Esophagus squamous epithelium (tissue), 5 donors: ENCODE measurements at regions not wholly inside any gene's neighbourhood (a gene's known extent, or its start where the extent isn't known, plus 50 kb on each side); places are given as distances from the start of the nearest gene placed in this dataset.

Experiments
- DNase-seq: peaks from one replicate; lab custom pipeline; 2025; lab: John Stamatoyannopoulos, UW
- H3K27ac ChIP-seq, 4 donors: fragments of 200-600 bp; sonication (generic); one replicate each; pipeline ENCODE4 v1.5.1; 2016 to 2019; ENCODE audit warnings: mild to moderate bottlenecking in 1 of 4
- H3K27me3 ChIP-seq, 4 donors: fragments of 200-600 bp; sonication (generic); 1 replicate in 3 of 4; 2 replicates in 1 of 4; pipeline versions ENCODE4 v1.5.1 to v1.6.0; 2017 to 2021; ENCODE audit warnings: antibody characterized with exemption in 1 of 4
- H3K36me3 ChIP-seq, 3 donors: fragments of 200-600 bp; sonication (generic); one replicate each; pipeline ENCODE4 v1.5.1; 2016 to 2019
- H3K4me1 ChIP-seq, 3 donors: fragments of 200-600 bp; sonication (generic); one replicate each; pipeline ENCODE4 v1.5.1; 2017 to 2019
- H3K4me3 ChIP-seq, 4 donors: fragments of 200-600 bp; sonication (generic); 1 replicate in 3 of 4; 2 replicates in 1 of 4; pipeline ENCODE4 v1.5.1; 2016 to 2019; ENCODE audit warnings: mild to moderate bottlenecking in 2 of 4, moderate library complexity in 1 of 4
- H3K9me3 ChIP-seq, 3 donors: fragments of 200-600 bp; sonication (generic); one replicate each; pipeline ENCODE4 v1.5.1; 2016 to 2019
- CTCF ChIP-seq, 6 experiments: fragments of 450-650 bp in 4 of 6; fragments of 200-600 bp in 2 of 6; sonication (generic) in 2 of 6; IDR thresholded peaks; one replicate each; pipeline ENCODE4 v1.5.1; 2016 to 2019; ENCODE audit warnings: antibody characterized with exemption in 6 of 6, mild to moderate bottlenecking in 4 of 6, moderate library complexity in 4 of 6
- POLR2A ChIP-seq, 4 donors: fragments of 450-650 bp; IDR thresholded peaks; one replicate each; pipeline ENCODE4 v1.6.1; 2017; ENCODE audit warnings: antibody characterized with exemption in 4 of 4, mild to moderate bottlenecking in 4 of 4, moderate library complexity in 3 of 4
- WGBS, 2 donors: methylation state at CpG; one replicate each; pipeline ENCODE4 v1.1.5; 2018; 5-methylcytosine and 5-hydroxymethylcytosine counted together
- intact Hi-C: fragments of 100-400 bp; cut with DNase I; formaldehyde crosslinking; loops from one replicate; pipeline ENCODE4 v1.15.0; 2022
- donor health status: DM: yes; HTN: yes; CAD: no.

- Histone ChIP-seq H3K36me3 (no peaks in the 10 kb centered on the region), H3K9me3 (no peaks in the 10 kb centered on the region), H3K27me3 (no peaks in the 10 kb centered on the region), H3K27ac (no peak overlapping the region), H3K4me3 (no peak overlapping the region), H3K4me1 (peaks cover 0 to 23% (median 4%) of the 10 kb centered on the region in 3 donors)
- intact Hi-C loops: no loop called here
- no peak for TF ChIP-seq POLR2A (IDR thresholded peaks at IDR 0.05)
- TF ChIP-seq CTCF (IDR thresholded peaks at IDR 0.05): no peak
- no peak for DNase-seq
- WGBS, 2 donors: 58 to 87% methylated on average over 1 of the region's 1 CpG
Observed at GRCh38 chr6:21881969-21882465, 288.5 kb downstream of the SOX4 start.

GRCh38 chr6:21883595-21884328 lies 290.2 kb downstream of the SOX4 start:
- H3K36me3 ChIP-seq: no peaks in the 10 kb centered on the region
- 91 to 93% methylated on average over 5 of the region's 5 CpGs for WGBS, 2 donors
- intact Hi-C loops: no loop called here
- no peak for DNase-seq
- H3K27ac ChIP-seq: no peak overlapping the region
- H3K4me1 ChIP-seq: peaks cover 0 to 36% (median 4%) of the 10 kb centered on the region in 3 donors
- no peaks in the 10 kb centered on the region for H3K27me3 ChIP-seq
- TF ChIP-seq CTCF (IDR thresholded peaks at IDR 0.05) (no peak), POLR2A (IDR thresholded peaks at IDR 0.05) (no peak)
- no peaks in the 10 kb centered on the region for H3K9me3 ChIP-seq
- H3K4me3 ChIP-seq: no peak overlapping the region

- no peaks in the 10 kb centered on the region for H3K9me3 ChIP-seq
- H3K4me1 ChIP-seq: peaks cover 0 to 36% (median 4%) of the 10 kb centered on the region in 3 donors
- H3K4me3 ChIP-seq: no peak overlapping the region
- H3K36me3 ChIP-seq: no peaks in the 10 kb centered on the region
- WGBS, 2 donors: 44 to 91% methylated on average over 1 of the region's 1 CpG
- no peak for TF ChIP-seq POLR2A (IDR thresholded peaks at IDR 0.05)
- TF ChIP-seq CTCF (IDR thresholded peaks at IDR 0.05): no peak
- H3K27me3 ChIP-seq: no peaks in the 10 kb centered on the region
- intact Hi-C loops: no loop called here
- DNase-seq: no peak
- peak overlapping the region; percentile 15 to 76 (median 66) for H3K27ac ChIP-seq
Observed at GRCh38 chr6:21885111-21885510, 291.6 kb downstream of the SOX4 start.

- no peak for TF ChIP-seq CTCF (IDR thresholded peaks at IDR 0.05)
- TF ChIP-seq POLR2A (IDR thresholded peaks at IDR 0.05): no peak
- Histone ChIP-seq H3K4me1 (peaks cover 0 to 36% (median 4%) of the 10 kb centered on the region in 3 donors), H3K4me3 (no peak overlapping the region), H3K27me3 (no peaks in the 10 kb centered on the region), H3K36me3 (no peaks in the 10 kb centered on the region), H3K9me3 (no peaks in the 10 kb centered on the region), H3K27ac (peak overlapping the region; percentile 15 to 76 (median 66))
- DNase-seq: no peak
- intact Hi-C loops: no loop called here
- WGBS, 2 donors: 31 to 35% methylated on average over 7 of the region's 7 CpGs
Observed at GRCh38 chr6:21885532-21886114, 292.1 kb downstream of the SOX4 start.

- Histone ChIP-seq H3K4me3 (no peak overlapping the region), H3K4me1 (peaks cover 0 to 36% (median 4%) of the 10 kb centered on the region in 3 donors), H3K27me3 (no peaks in the 10 kb centered on the region), H3K36me3 (no peaks in the 10 kb centered on the region), H3K27ac (peak overlapping the region; percentile 39 to 76 (median 66)), H3K9me3 (no peaks in the 10 kb centered on the region)
- intact Hi-C loops: no loop called here
- TF ChIP-seq CTCF (IDR thresholded peaks at IDR 0.05) (no peak), POLR2A (IDR thresholded peaks at IDR 0.05) (no peak)
- WGBS, 2 donors: 52 to 82% methylated on average over 3 of the region's 3 CpGs
- DNase-seq: no peak
Observed at GRCh38 chr6:21886542-21887151, 293.1 kb downstream of the SOX4 start.
